ENCODE measurements at regions not wholly inside any gene's neighbourhood (a gene's known extent, or its start where the extent isn't known, plus 50 kb on each side); places are given as distances from the start of the nearest gene placed in this dataset.

DNA sequence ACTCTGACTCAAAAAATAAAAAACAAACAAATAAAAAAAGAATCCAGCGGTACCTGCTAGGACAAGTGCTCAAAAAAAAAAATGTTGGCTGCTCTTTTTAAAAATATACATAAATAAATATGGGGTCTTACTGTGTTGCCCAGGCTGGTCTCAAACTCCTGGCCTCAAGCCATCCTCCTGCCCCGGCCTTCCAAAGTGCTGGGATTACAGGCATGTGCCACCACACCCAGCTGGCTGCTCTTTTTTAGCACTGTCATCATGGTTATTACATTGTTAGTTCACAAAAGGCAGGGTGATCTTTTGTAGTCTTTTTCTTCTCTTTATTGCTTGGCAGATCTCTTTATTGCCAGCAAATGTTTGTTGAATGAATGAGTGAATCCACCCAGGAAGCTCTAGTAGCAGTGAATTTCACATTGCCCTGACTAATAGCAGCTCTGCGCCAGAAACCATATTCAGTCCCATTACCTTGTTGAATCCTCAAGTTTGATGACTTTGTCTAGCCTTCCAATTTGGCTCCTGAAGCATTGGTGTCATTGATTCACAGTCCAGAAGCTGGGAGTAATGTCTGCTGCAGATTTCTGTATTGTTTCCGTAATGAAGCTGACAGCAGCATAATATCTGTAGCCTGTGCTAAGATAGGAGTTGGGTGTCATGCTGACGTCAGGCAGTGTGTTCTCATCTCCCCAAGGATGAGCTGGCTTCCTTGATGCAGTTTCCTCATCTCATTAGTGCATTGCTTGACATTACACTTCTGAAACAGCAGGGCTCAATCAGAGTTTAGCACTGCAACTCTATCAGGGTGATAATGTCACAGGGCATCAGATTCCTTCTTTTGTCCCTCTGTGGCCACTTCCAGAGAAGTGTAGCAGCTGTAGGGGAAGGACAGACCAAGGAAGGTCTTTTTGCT is 84.9 kb upstream of the TGM3 start:
- Histone ChIP-seq H3K27me3 (ENCODE audit: control insufficient read depth, insufficient read depth, low read length) (peaks cover 8% of the 10 kb centered on the region), H3K36me3 (ENCODE audit: control insufficient read depth, insufficient read depth, low read length) (no peaks in the 10 kb centered on the region), H3K4me3 (ENCODE audit: low read depth, low read length) (no peak overlapping the region)
- TF ChIP-seq, protein P1, sequence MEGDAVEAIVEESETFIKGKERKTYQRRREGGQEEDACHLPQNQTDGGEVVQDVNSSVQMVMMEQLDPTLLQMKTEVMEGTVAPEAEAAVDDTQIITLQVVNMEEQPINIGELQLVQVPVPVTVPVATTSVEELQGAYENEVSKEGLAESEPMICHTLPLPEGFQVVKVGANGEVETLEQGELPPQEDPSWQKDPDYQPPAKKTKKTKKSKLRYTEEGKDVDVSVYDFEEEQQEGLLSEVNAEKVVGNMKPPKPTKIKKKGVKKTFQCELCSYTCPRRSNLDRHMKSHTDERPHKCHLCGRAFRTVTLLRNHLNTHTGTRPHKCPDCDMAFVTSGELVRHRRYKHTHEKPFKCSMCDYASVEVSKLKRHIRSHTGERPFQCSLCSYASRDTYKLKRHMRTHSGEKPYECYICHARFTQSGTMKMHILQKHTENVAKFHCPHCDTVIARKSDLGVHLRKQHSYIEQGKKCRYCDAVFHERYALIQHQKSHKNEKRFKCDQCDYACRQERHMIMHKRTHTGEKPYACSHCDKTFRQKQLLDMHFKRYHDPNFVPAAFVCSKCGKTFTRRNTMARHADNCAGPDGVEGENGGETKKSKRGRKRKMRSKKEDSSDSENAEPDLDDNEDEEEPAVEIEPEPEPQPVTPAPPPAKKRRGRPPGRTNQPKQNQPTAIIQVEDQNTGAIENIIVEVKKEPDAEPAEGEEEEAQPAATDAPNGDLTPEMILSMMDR (IDR thresholded peaks at IDR 0.05; ENCODE audit: insufficient read depth, low read length, severe bottlenecking): no peak
- DNase-seq (ENCODE audit: low read depth) (peak; percentile 79), FAIRE-seq (peak; percentile 98)

DNA sequence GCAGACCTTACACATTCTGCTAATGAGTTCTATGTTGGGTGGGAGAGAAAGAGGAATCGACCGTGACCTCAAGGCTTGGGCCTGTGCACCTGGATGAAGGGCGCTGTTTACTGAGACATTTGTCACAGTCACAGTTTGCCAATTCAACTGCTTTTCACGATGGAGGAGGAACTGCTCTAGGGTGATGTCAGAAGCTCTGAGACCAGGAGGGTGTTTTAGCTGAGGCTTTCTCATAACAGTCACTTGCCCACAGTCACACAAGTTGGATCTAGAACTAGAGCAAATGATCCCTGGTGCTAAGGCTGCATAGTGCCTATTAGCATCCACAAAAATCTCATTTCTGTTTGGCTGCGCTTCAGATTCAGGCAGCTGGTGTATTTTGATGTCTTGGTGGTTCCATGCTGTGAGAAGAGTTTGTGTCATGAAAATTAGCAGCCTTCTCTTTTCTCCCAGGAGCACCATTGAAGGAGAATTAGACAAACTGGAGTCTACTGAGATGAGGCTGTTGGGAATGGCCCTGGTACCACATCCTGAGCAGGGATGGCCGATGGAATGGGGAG is 83.3 kb upstream of the TGM3 start:
- FAIRE-seq (no peak), DNase-seq (ENCODE audit: low read depth) (no peak)
- no peaks in the 10 kb centered on the region for H3K36me3 ChIP-seq (ENCODE audit: control insufficient read depth, insufficient read depth, low read length)
- H3K4me3 ChIP-seq (ENCODE audit: low read depth, low read length): no peak overlapping the region
- TF ChIP-seq, protein P1 (IDR thresholded peaks at IDR 0.05; ENCODE audit: insufficient read depth, low read length, severe bottlenecking): no peak
- peaks cover 4% of the 10 kb centered on the region for H3K27me3 ChIP-seq (ENCODE audit: control insufficient read depth, insufficient read depth, low read length)

DNA sequence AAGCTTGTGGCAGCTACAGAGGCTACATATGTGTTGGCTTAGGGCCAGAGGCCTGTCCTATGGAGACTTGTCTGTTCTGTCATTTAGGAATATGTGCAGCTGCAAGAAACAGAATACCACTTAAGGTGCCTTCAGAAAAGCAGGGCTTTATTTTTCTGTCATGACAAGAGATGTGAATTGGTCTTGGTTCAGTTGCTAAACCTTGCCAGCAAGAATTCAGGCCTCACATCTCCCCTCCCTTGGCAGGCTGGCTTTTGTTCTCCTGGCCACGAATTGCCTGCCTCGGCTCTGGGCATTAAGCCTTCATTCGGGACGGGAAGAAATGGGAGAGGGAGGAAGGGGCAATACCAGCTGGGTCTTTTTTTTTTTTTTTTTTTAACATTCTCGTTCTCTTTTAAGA is 82.4 kb upstream of the TGM3 start:
- TF ChIP-seq, protein P1 (IDR thresholded peaks at IDR 0.05; ENCODE audit: insufficient read depth, low read length, severe bottlenecking): no peak
- Histone ChIP-seq H3K27me3 (ENCODE audit: control insufficient read depth, insufficient read depth, low read length) (peaks cover under 1% of the 10 kb centered on the region), H3K4me3 (ENCODE audit: low read depth, low read length) (no peak overlapping the region), H3K36me3 (ENCODE audit: control insufficient read depth, insufficient read depth, low read length) (no peaks in the 10 kb centered on the region)
- no peak for FAIRE-seq
- DNase-seq (ENCODE audit: low read depth): no peak

DNA sequence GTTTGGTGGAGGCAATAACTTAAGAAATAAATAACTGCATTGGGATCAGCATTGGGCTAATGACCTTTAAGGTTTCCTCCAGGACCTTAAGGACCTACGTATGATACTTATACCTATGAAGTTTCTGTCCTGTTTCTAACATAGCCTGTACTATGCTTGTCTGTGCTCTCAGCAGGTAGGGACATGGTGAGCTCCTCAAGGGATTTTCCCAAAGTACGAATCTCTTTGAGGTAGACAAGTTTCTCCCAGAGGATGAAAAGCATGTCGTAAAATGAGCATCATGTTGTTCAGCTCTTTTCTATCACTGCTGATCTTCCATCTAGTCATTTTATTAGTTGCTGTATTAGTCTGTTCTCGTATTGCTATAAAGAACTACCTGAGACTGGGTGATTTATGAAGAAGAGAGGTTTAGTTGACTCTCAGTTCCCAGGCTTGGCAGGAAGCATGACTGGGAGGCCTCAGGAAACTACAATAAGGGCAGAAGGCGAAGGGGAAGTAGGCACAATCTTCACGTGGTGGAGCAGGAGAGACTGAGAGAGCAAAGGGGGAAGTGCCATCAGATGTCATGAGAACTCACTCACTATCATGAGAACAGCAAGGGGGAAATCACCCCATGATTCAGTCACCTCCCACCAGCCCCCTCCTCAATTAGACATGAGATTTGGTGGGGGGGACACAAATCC is 77.8 kb upstream of the TGM3 start:
- Histone ChIP-seq H3K36me3 (ENCODE audit: control insufficient read depth, insufficient read depth, low read length) (no peaks in the 10 kb centered on the region), H3K4me3 (ENCODE audit: low read depth, low read length) (no peak overlapping the region), H3K27me3 (ENCODE audit: control insufficient read depth, insufficient read depth, low read length) (no peaks in the 10 kb centered on the region)
- DNase-seq (ENCODE audit: low read depth) (no peak), FAIRE-seq (peak; percentile 47)
- TF ChIP-seq, protein P1 (IDR thresholded peaks at IDR 0.05; ENCODE audit: insufficient read depth, low read length, severe bottlenecking): no peak

DNA sequence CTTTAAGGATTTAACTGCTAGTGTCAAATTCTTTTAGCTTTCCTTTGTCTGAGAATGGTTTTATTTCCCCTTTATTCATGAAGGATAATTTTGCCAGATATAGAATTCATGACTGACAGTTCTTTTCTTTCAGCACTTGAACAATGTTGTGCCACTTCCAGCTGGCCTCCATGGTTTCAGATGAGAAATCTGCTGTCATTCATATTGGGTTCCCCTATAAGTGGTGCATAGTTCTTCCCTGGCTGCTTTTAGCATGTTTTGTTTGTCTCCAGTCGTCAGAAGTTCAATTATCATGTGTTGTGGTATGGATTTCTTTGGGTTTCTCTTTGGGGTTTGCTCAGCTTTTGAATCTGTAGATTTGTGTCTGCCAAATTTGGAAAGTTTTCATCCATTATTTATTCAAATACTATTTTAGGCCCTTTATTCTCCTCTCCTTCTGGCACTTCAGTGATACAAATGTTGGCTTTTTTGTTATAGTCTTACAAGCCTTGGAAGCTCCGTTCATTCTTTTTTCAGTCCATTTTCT is 76.3 kb upstream of the TGM3 start:
- H3K36me3 ChIP-seq (ENCODE audit: control insufficient read depth, insufficient read depth, low read length): no peaks in the 10 kb centered on the region
- TF ChIP-seq, protein P1 (IDR thresholded peaks at IDR 0.05; ENCODE audit: insufficient read depth, low read length, severe bottlenecking): no peak
- FAIRE-seq: no peak
- DNase-seq (ENCODE audit: low read depth): no peak
- no peak overlapping the region for H3K4me3 ChIP-seq (ENCODE audit: low read depth, low read length)
- no peaks in the 10 kb centered on the region for H3K27me3 ChIP-seq (ENCODE audit: control insufficient read depth, insufficient read depth, low read length)
